Calu3 (cell line): ENCODE measurements at regions not wholly inside any gene's neighbourhood (a gene's known extent, or its start where the extent isn't known, plus 50 kb on each side); places are given as distances from the start of the nearest gene placed in this dataset.

Experiments
- BruUV-seq: library from RNA; stranded (reverse); fragments of 400-500 nt; replicated peaks from 2 replicates; lab custom pipeline; 2021; lab: Mats Ljungman, UMichigan
- CTCF ChIA-PET: fragments of 300-600 bp; sonication (Branson Sonifier 250); formaldehyde crosslinking; loops from one replicate; lab custom pipeline; 2022; ENCODE audit warnings: antibody characterized with exemption; lab: Charles Lee
- DNase-seq: peaks from one replicate; pipeline ENCODE4 v3.0.0; 2022
- H3K27ac Mint-ChIP-seq: one replicate; pipeline ENCODE4 v1.8.0; 2022; ENCODE audit warnings: mixed read lengths; ENCODE audit not compliant: unreplicated experiment
- H3K27me3 Mint-ChIP-seq: one replicate; pipeline ENCODE4 v1.8.0; 2022; ENCODE audit warnings: mixed read lengths; ENCODE audit not compliant: unreplicated experiment
- H3K36me3 Mint-ChIP-seq: one replicate; pipeline ENCODE4 v1.8.0; 2022; ENCODE audit warnings: mild to moderate bottlenecking, moderate library complexity, mixed read lengths; ENCODE audit not compliant: insufficient read depth, unreplicated experiment
- H3K4me1 Mint-ChIP-seq: one replicate; pipeline ENCODE4 v1.8.0; 2022; ENCODE audit warnings: mild to moderate bottlenecking, low read depth, mixed read lengths; ENCODE audit not compliant: unreplicated experiment
- H3K4me3 Mint-ChIP-seq: one replicate; pipeline ENCODE4 v1.8.0; 2022; ENCODE audit warnings: mild to moderate bottlenecking, low read depth, moderate library complexity, mixed read lengths; ENCODE audit not compliant: unreplicated experiment
- H3K9me3 Mint-ChIP-seq: one replicate; pipeline ENCODE4 v1.8.0; 2022; ENCODE audit warnings: low read depth, mixed read lengths; ENCODE audit not compliant: unreplicated experiment
- CTCF ChIP-seq: fragments of 200-600 bp; IDR thresholded peaks from one replicate; pipeline ENCODE4 v1.8.0; 2022; ENCODE audit warnings: antibody characterized with exemption; ENCODE audit not compliant: unreplicated experiment
- intact Hi-C: fragments of 100-400 bp; cut with micrococcal nuclease; formaldehyde crosslinking; loops from one replicate; pipeline ENCODE4 v1.10.0; 2022; ENCODE audit not compliant: unreplicated experiment

GRCh38 chr17:33582661-33583060 lies 289.6 kb upstream of the ASIC2 start:
- Mint-ChIP-seq H3K27ac (no peak overlapping the region), H3K9me3 (no peaks in the 10 kb centered on the region), H3K4me1 (no peaks in the 10 kb centered on the region), H3K4me3 (no peak overlapping the region), H3K36me3 (no peaks in the 10 kb centered on the region), H3K27me3 (peaks cover 82% of the 10 kb centered on the region)
- no TSS peak for BruUV-seq
- TF ChIP-seq CTCF = no peak
- CTCF ChIA-PET = interaction anchor here (0.7 kb wide), 1 partner anchor 48 kb away, joined by 6 read pairs; no protein-coding TSS in a partner anchor
- intact Hi-C loops = no loop called here
- no peak for DNase-seq

GRCh38 chr17:33583518-33584417 lies 290.7 kb upstream of the ASIC2 start:
- no peak for DNase-seq
- H3K4me3 Mint-ChIP-seq = no peak overlapping the region
- H3K27me3 Mint-ChIP-seq = peaks cover 84% of the 10 kb centered on the region
- H3K27ac Mint-ChIP-seq = no peak overlapping the region
- H3K4me1 Mint-ChIP-seq = no peaks in the 10 kb centered on the region
- CTCF ChIA-PET = no interaction called here
- intact Hi-C loops = no loop called here
- no TSS peak for BruUV-seq
- no peaks in the 10 kb centered on the region for H3K36me3 Mint-ChIP-seq
- H3K9me3 Mint-ChIP-seq = no peaks in the 10 kb centered on the region
- no peak for TF ChIP-seq CTCF

- DNase-seq = no peak
- H3K4me1 Mint-ChIP-seq = no peaks in the 10 kb centered on the region
- no peak overlapping the region for H3K27ac Mint-ChIP-seq
- no peaks in the 10 kb centered on the region for H3K9me3 Mint-ChIP-seq
- H3K4me3 Mint-ChIP-seq = no peak overlapping the region
- CTCF ChIA-PET = no interaction called here
- intact Hi-C loops = no loop called here
- peaks cover 77% of the 10 kb centered on the region for H3K27me3 Mint-ChIP-seq
- no TSS peak for BruUV-seq
- no peak for TF ChIP-seq CTCF
- H3K36me3 Mint-ChIP-seq = no peaks in the 10 kb centered on the region
Measured at GRCh38 chr17:33593991-33594390, 300.9 kb upstream of the ASIC2 start.

GRCh38 chr17:33595828-33596227 lies 302.7 kb upstream of the ASIC2 start:
- TF ChIP-seq CTCF = no peak
- Mint-ChIP-seq H3K27me3 (peaks cover 82% of the 10 kb centered on the region), H3K9me3 (no peaks in the 10 kb centered on the region), H3K4me1 (no peaks in the 10 kb centered on the region), H3K36me3 (no peaks in the 10 kb centered on the region), H3K27ac (no peak overlapping the region), H3K4me3 (no peak overlapping the region)
- CTCF ChIA-PET = no interaction called here
- DNase-seq = no peak
- no TSS peak for BruUV-seq
- intact Hi-C loops = no loop called here
